A673 (cell line): ENCODE measurements at regions not wholly inside any gene's neighbourhood (a gene's known extent, or its start where the extent isn't known, plus 50 kb on each side); places are given as distances from the start of the nearest gene placed in this dataset.

Source experiments
- CTCF ChIP-seq: fragments of 300-800, 200-600 bp; sonication (generic); conservative IDR thresholded peaks from 2 replicates; pipeline ENCODE4 v1.5.1; 2017; ENCODE audit warnings: low read depth, mild to moderate bottlenecking, antibody characterized with exemption, low read length, moderate library complexity, mixed read lengths
- EZH2 ChIP-seq: fragments of 200-600 bp; sonication (generic); IDR thresholded peaks from 2 replicates; pipeline ENCODE4 v1.6.1; 2017; ENCODE audit warnings: borderline replicate concordance, low read depth, mild to moderate bottlenecking, mixed read lengths, antibody characterized with exemption, low read length; ENCODE audit not compliant: poor library complexity, severe bottlenecking

GRCh38 chr1:189619682-189620332, 857.9 kb downstream of the BRINP3 start:
- no peak for TF ChIP-seq CTCF
- no peak for TF ChIP-seq EZH2
